Liver (tissue), 3 donors: ENCODE measurements at regions not wholly inside any gene's neighbourhood (a gene's known extent, or its start where the extent isn't known, plus 50 kb on each side); places are given as distances from the start of the nearest gene placed in this dataset.

Experiments used
- CTCF ChIP-seq: fragments of 150-350 bp; IDR thresholded peaks from 2 replicates; pipeline ENCODE4 v1.5.1; 2017; ENCODE audit warnings: improper control_type of control experiment, low read depth, low read length; ENCODE audit not compliant: missing input control
- GABPA ChIP-seq, 2 donors: IDR thresholded peaks in 1 of 2; conservative IDR thresholded peaks in 1 of 2; 2 replicates each; pipeline ENCODE4 v1.6.1; 2016; ENCODE audit warnings: antibody characterized with exemption in 2 of 2, mild to moderate bottlenecking in 1 of 2, moderate library complexity in 1 of 2
- JUND ChIP-seq, 2 donors: IDR thresholded peaks; 2 replicates each; pipeline ENCODE4 v1.6.1; 2016; ENCODE audit warnings: antibody characterized with exemption in 2 of 2
- MAX ChIP-seq: IDR thresholded peaks from 2 replicates; pipeline ENCODE4 v1.6.1; 2016; ENCODE audit warnings: antibody characterized with exemption
- REST ChIP-seq: IDR thresholded peaks from 2 replicates; pipeline ENCODE4 v1.6.1; 2016; ENCODE audit warnings: antibody characterized with exemption, mild to moderate bottlenecking
- donor health status: healthy.
- donor health status: healthy.

- TF ChIP-seq CTCF (no peak), MAX (no peak), JUND (IDR thresholded peaks at IDR 0.05) (no peak), GABPA (IDR thresholded peaks at IDR 0.05 in 1 of 2, conservative IDR thresholded peaks at IDR 0.05 in 1 of 2) (no peak), REST (no peak)
Observed at GRCh38 chr1:14466006-14466405, 132.5 kb upstream of the KAZN start.
